ENCODE measurements at regions not wholly inside any gene's neighbourhood (a gene's known extent, or its start where the extent isn't known, plus 50 kb on each side); places are given as distances from the start of the nearest gene placed in this dataset.

DNA sequence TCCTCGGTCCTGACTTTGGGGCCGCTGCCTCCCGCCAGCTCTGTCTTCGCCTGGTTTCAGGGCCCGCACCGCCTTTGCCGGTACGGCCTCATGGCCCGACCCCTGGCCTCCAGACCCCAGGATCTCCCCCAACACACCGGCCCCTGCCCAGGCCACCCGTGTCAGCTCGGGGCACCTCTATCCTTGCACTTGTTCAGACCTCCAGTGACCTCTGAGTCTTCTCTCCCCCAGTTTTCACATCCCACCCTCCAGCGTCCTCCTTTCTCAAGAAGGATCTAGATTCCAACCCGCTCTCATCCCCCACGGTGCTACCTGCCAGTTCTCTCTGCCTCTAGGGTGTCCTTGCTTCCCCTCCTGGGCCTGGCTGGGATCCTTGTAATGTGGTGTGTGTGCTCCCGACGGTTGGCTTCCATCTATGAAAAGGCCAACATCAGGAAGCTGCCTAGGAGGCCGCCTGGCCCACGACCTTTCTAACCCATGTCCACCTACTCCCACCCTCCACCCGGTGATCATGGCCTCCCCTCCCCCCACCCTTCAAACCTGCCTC is 61.1 kb downstream of the SPATA31C2 start:
- peak overlapping the region; percentile 91 for H3K4me3 Mint-ChIP-seq
- H3K27ac Mint-ChIP-seq = peak overlapping the region; percentile 91
- H3K4me1 Mint-ChIP-seq (ENCODE audit: unreplicated experiment) = peaks cover 18% of the 10 kb centered on the region

DNA sequence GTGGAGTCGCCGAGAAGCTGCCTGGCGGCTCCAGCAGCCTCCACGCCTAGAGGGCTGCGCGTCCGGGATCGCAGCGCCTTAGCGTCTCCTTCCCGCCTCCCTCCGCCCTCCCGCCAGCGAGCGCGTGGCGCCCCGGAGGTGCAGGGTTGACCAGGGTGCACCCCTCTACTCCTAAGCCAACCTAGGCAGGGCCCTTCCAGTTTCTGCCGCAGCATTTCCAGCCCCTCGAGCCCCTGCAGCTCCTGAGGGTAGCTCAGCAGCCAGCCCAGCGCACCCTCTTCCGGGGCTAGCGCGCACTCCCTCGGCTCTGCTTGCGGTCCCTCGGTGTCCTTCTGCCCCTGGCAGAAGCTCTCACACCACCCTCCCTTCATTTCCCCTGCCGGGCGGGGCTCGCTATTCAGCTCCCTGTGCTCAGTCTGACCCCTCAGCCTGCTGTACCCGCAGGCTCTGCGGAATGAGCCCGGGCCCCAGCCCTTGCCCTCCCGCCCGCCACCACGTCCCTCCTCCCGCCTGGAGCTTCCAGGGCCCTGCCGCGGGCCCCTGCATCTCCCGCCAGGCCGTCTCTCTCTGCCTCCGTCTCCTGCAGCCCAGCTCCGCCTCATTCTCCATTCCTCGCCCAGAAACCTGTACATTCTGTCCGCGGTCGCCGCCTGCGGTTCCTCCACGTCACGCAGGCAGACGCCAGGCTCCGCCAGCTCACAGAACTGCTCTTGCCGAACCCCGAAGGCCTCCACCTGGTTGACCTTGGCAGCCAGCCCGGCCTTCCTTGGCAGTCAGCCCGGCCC is 61.8 kb downstream of the SPATA31C2 start:
- DNase-seq (ENCODE audit: extremely low spot score, unreplicated experiment) = peak; percentile 84
- Mint-ChIP-seq H3K36me3 (no peaks in the 10 kb centered on the region), H3K27me3 (no peaks in the 10 kb centered on the region), H3K27ac (peak overlapping the region; percentile 91), H3K4me1 (ENCODE audit: unreplicated experiment) (peaks cover 18% of the 10 kb centered on the region), H3K9me3 (peaks cover 5% of the 10 kb centered on the region), H3K4me3 (peak overlapping the region; percentile 91)
- TF ChIP-seq, protein P1, sequence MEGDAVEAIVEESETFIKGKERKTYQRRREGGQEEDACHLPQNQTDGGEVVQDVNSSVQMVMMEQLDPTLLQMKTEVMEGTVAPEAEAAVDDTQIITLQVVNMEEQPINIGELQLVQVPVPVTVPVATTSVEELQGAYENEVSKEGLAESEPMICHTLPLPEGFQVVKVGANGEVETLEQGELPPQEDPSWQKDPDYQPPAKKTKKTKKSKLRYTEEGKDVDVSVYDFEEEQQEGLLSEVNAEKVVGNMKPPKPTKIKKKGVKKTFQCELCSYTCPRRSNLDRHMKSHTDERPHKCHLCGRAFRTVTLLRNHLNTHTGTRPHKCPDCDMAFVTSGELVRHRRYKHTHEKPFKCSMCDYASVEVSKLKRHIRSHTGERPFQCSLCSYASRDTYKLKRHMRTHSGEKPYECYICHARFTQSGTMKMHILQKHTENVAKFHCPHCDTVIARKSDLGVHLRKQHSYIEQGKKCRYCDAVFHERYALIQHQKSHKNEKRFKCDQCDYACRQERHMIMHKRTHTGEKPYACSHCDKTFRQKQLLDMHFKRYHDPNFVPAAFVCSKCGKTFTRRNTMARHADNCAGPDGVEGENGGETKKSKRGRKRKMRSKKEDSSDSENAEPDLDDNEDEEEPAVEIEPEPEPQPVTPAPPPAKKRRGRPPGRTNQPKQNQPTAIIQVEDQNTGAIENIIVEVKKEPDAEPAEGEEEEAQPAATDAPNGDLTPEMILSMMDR (conservative IDR thresholded peaks at IDR 0.05) = peak; percentile 51

More for the DNA sequence above, 61.1 kb downstream of the SPATA31C2 start:
- TF ChIP-seq, protein P1 (conservative IDR thresholded peaks at IDR 0.05) = no peak
- Mint-ChIP-seq H3K36me3 (no peaks in the 10 kb centered on the region), H3K9me3 (peaks cover 5% of the 10 kb centered on the region), H3K27me3 (no peaks in the 10 kb centered on the region)
- no peak for DNase-seq (ENCODE audit: extremely low spot score, unreplicated experiment)

DNA sequence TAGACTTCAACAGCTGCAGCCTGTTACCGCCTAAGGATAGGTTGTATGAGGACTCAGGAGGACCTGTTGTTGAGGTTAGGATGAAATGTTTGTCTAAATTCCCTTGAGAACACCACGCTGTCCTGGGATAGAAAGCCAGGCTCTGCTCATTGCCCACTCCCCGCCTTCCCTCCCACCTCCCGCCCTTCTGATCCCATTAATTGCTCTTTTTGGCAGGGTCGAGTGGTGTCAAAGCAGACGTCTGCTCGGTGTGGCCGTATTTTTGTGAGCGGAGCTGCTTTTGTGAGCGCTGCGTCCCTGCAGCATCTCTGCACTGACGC is 62.3 kb downstream of the SPATA31C2 start:
- H3K4me3 Mint-ChIP-seq = peak overlapping the region; percentile 91
- peaks cover 18% of the 10 kb centered on the region for H3K4me1 Mint-ChIP-seq (ENCODE audit: unreplicated experiment)
- no peak for DNase-seq (ENCODE audit: extremely low spot score, unreplicated experiment)
- peak overlapping the region; percentile 91 for H3K27ac Mint-ChIP-seq
- H3K9me3 Mint-ChIP-seq = peaks cover 5% of the 10 kb centered on the region
- TF ChIP-seq, protein P1 (conservative IDR thresholded peaks at IDR 0.05) = no peak
- H3K36me3 Mint-ChIP-seq = no peaks in the 10 kb centered on the region
- no peaks in the 10 kb centered on the region for H3K27me3 Mint-ChIP-seq

DNA sequence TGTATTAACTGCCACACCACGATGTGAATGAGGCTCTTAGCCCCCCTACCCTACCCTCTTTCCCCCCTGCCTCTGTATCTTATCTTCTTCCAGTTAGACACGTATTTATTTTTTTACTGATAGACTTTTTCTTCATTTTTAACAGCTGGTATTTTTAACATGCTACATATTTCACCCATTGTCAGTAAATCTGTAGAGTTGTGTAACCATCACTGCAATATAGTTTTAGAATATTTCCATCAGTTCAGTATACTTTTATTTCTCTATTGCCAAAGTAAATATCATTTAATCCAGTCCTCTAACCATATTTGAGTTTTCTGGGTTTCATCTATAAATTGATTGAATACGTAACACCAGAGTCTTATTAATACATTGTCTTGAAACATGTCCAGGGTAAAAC is 62.8 kb downstream of the SPATA31C2 start:
- Mint-ChIP-seq H3K27me3 (no peaks in the 10 kb centered on the region), H3K4me1 (ENCODE audit: unreplicated experiment) (peaks cover 18% of the 10 kb centered on the region), H3K36me3 (no peaks in the 10 kb centered on the region), H3K4me3 (peak overlapping the region; percentile 91), H3K9me3 (peaks cover 5% of the 10 kb centered on the region), H3K27ac (peak overlapping the region; percentile 91)
- TF ChIP-seq, protein P1 (conservative IDR thresholded peaks at IDR 0.05) = no peak
- no peak for DNase-seq (ENCODE audit: extremely low spot score, unreplicated experiment)

DNA sequence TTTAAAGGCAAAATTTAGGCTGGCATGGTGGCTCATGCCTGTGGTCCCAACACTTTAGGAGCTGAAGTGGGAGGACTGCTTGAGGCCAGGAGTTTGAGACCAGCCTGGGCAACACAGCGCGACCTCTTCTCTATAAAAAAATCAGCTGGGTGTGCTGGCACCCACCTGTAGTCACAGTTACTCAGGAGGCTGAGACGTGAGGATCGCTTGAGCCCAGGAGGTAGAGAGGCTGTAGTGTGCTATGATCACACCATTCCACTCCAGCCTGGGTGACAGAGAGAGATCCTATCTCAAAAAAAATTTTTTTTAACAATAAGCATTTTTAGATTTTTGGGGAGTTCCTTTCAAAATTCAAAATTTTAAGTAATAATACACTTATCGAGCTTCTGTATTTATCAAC is 63.3 kb downstream of the SPATA31C2 start:
- H3K9me3 Mint-ChIP-seq = peaks cover 5% of the 10 kb centered on the region
- DNase-seq (ENCODE audit: extremely low spot score, unreplicated experiment) = no peak
- no peaks in the 10 kb centered on the region for H3K36me3 Mint-ChIP-seq
- H3K27ac Mint-ChIP-seq = peak overlapping the region; percentile 60
- H3K4me3 Mint-ChIP-seq = no peak overlapping the region
- H3K27me3 Mint-ChIP-seq = no peaks in the 10 kb centered on the region
- TF ChIP-seq, protein P1 (conservative IDR thresholded peaks at IDR 0.05) = no peak
- peaks cover 18% of the 10 kb centered on the region for H3K4me1 Mint-ChIP-seq (ENCODE audit: unreplicated experiment)
